ENCODE measurements at regions not wholly inside any gene's neighbourhood (a gene's known extent, or its start where the extent isn't known, plus 50 kb on each side); places are given as distances from the start of the nearest gene placed in this dataset.

GRCh38 chr7:13035233-13035632 lies 347.8 kb downstream of the ARL4A start:
- no peaks in the 10 kb centered on the region for H4K20me1 ChIP-seq (ENCODE audit: insufficient read depth, low read length)
- TF ChIP-seq CTCF (IDR thresholded peaks at IDR 0.05; ENCODE audit: low read depth, low read length) = no peak
- TF ChIP-seq EZH2phosphoT487 (IDR thresholded peaks at IDR 0.05; ENCODE audit: low read depth) = no peak
- H3K27me3 ChIP-seq (ENCODE audit: low read depth, low read length) = no peaks in the 10 kb centered on the region
- H3K4me1 ChIP-seq (ENCODE audit: low read length) = no peaks in the 10 kb centered on the region
- no peak overlapping the region for H3K27ac ChIP-seq (ENCODE audit: low read length)
- no peaks in the 10 kb centered on the region for H3K79me2 ChIP-seq (ENCODE audit: low read length)
- no peak overlapping the region for H3K9ac ChIP-seq (ENCODE audit: low read length)
- H3K9me3 ChIP-seq (ENCODE audit: insufficient read depth, low read length) = no peaks in the 10 kb centered on the region
- H3K4me3 ChIP-seq (ENCODE audit: low read length) = no peak overlapping the region
- no peak overlapping the region for H3K4me2 ChIP-seq (ENCODE audit: low read length)
- no peak overlapping the region for H2AFZ ChIP-seq (ENCODE audit: low read depth, low read length)
- H3K36me3 ChIP-seq (replicated peaks; ENCODE audit: low read depth, low read length) = no peaks in the 10 kb centered on the region

- TF ChIP-seq CTCF (IDR thresholded peaks at IDR 0.05; ENCODE audit: low read depth, low read length) (no peak), EZH2phosphoT487 (IDR thresholded peaks at IDR 0.05; ENCODE audit: low read depth) (no peak)
- Histone ChIP-seq H3K36me3 (replicated peaks; ENCODE audit: low read depth, low read length) (no peaks in the 10 kb centered on the region), H2AFZ (ENCODE audit: low read depth, low read length) (no peak overlapping the region), H3K9me3 (ENCODE audit: insufficient read depth, low read length) (no peaks in the 10 kb centered on the region), H3K4me3 (ENCODE audit: low read length) (no peak overlapping the region), H3K9ac (ENCODE audit: low read length) (no peak overlapping the region), H3K27me3 (ENCODE audit: low read depth, low read length) (no peaks in the 10 kb centered on the region), H4K20me1 (ENCODE audit: insufficient read depth, low read length) (no peaks in the 10 kb centered on the region), H3K4me1 (ENCODE audit: low read length) (no peaks in the 10 kb centered on the region), H3K79me2 (ENCODE audit: low read length) (no peaks in the 10 kb centered on the region), H3K4me2 (ENCODE audit: low read length) (no peak overlapping the region), H3K27ac (ENCODE audit: low read length) (no peak overlapping the region)
These were observed 348.9 kb downstream of the ARL4A start for GRCh38 chr7:13036256-13036780.

- H3K9ac ChIP-seq (ENCODE audit: low read length) = no peak overlapping the region
- TF ChIP-seq EZH2phosphoT487 (IDR thresholded peaks at IDR 0.05; ENCODE audit: low read depth) (no peak), CTCF (IDR thresholded peaks at IDR 0.05; ENCODE audit: low read depth, low read length) (no peak)
- H3K79me2 ChIP-seq (ENCODE audit: low read length) = no peaks in the 10 kb centered on the region
- H3K36me3 ChIP-seq (replicated peaks; ENCODE audit: low read depth, low read length) = no peaks in the 10 kb centered on the region
- H3K9me3 ChIP-seq (ENCODE audit: insufficient read depth, low read length) = no peaks in the 10 kb centered on the region
- H2AFZ ChIP-seq (ENCODE audit: low read depth, low read length) = no peak overlapping the region
- H3K27ac ChIP-seq (ENCODE audit: low read length) = no peak overlapping the region
- H3K4me1 ChIP-seq (ENCODE audit: low read length) = no peaks in the 10 kb centered on the region
- no peaks in the 10 kb centered on the region for H3K27me3 ChIP-seq (ENCODE audit: low read depth, low read length)
- H3K4me2 ChIP-seq (ENCODE audit: low read length) = no peak overlapping the region
- H3K4me3 ChIP-seq (ENCODE audit: low read length) = no peak overlapping the region
- no peaks in the 10 kb centered on the region for H4K20me1 ChIP-seq (ENCODE audit: insufficient read depth, low read length)
These were observed 349.8 kb downstream of the ARL4A start for GRCh38 chr7:13037216-13037615.

- H3K27me3 ChIP-seq (ENCODE audit: low read depth, low read length) = no peaks in the 10 kb centered on the region
- H3K9ac ChIP-seq (ENCODE audit: low read length) = no peak overlapping the region
- TF ChIP-seq EZH2phosphoT487 (IDR thresholded peaks at IDR 0.05; ENCODE audit: low read depth) = no peak
- no peak for TF ChIP-seq CTCF (IDR thresholded peaks at IDR 0.05; ENCODE audit: low read depth, low read length)
- H2AFZ ChIP-seq (ENCODE audit: low read depth, low read length) = no peak overlapping the region
- no peaks in the 10 kb centered on the region for H4K20me1 ChIP-seq (ENCODE audit: insufficient read depth, low read length)
- H3K36me3 ChIP-seq (replicated peaks; ENCODE audit: low read depth, low read length) = no peaks in the 10 kb centered on the region
- no peaks in the 10 kb centered on the region for H3K79me2 ChIP-seq (ENCODE audit: low read length)
- H3K9me3 ChIP-seq (ENCODE audit: insufficient read depth, low read length) = no peaks in the 10 kb centered on the region
- no peak overlapping the region for H3K4me3 ChIP-seq (ENCODE audit: low read length)
- no peak overlapping the region for H3K4me2 ChIP-seq (ENCODE audit: low read length)
- no peaks in the 10 kb centered on the region for H3K4me1 ChIP-seq (ENCODE audit: low read length)
- no peak overlapping the region for H3K27ac ChIP-seq (ENCODE audit: low read length)
These were observed 354.0 kb downstream of the ARL4A start for GRCh38 chr7:13041368-13041988.

Data from OCI-LY3 (cell line).